Fibroblast of lung (primary cell): ENCODE measurements at regions not wholly inside any gene's neighbourhood (a gene's known extent, or its start where the extent isn't known, plus 50 kb on each side); places are given as distances from the start of the nearest gene placed in this dataset.

Source experiments
- CTCF ChIP-seq, 2 donors: IDR thresholded peaks in 1 of 2; conservative IDR thresholded peaks in 1 of 2; 1 replicate in 1 of 2; 2 replicates in 1 of 2; pipeline ENCODE4 v1.5.1; 2011 to 2012; ENCODE audit warnings: low read length in 2 of 2, control low read depth in 1 of 2, inconsistent platforms in 1 of 2, low read depth in 1 of 2, mild to moderate bottlenecking in 1 of 2
- EZH2 ChIP-seq: IDR thresholded peaks from 2 replicates; pipeline ENCODE4 v1.5.1; 2012; ENCODE audit warnings: low read length, control low read depth, mild to moderate bottlenecking; ENCODE audit errors: missing control alignments

- TF ChIP-seq CTCF (conservative IDR thresholded peaks at IDR 0.05 in 1 of 2, IDR thresholded peaks at IDR 0.05 in 1 of 2; ENCODE audit: low read depth in 1 of 2, low read length in 2 of 2) (no peak), EZH2 (no peak)
These were observed 205.2 kb downstream of the SEC23IP start for GRCh38 chr10:120097766-120098165.
